IPS-18a (cell line): ENCODE measurements at regions not wholly inside any gene's neighbourhood (a gene's known extent, or its start where the extent isn't known, plus 50 kb on each side); places are given as distances from the start of the nearest gene placed in this dataset.
A peak's percentile ranks its signal among the peaks of the same experiment; 100 is the strongest.

Source experiments
- H3K27ac ChIP-seq: one replicate; pipeline ENCODE4 v1.5.1; 2013; ENCODE audit warnings: low read length
- H3K27me3 ChIP-seq: one replicate; pipeline ENCODE4 v1.6.1; 2013; ENCODE audit warnings: mild to moderate bottlenecking, low read length; ENCODE audit not compliant: control insufficient read depth, insufficient read depth
- H3K36me3 ChIP-seq: one replicate; pipeline ENCODE4 v1.6.1; 2013; ENCODE audit warnings: low read depth, low read length; ENCODE audit not compliant: control insufficient read depth
- H3K4me1 ChIP-seq: one replicate; pipeline ENCODE4 v1.6.1; 2013; ENCODE audit warnings: low read depth, low read length; ENCODE audit not compliant: control insufficient read depth
- H3K4me3 ChIP-seq: one replicate; pipeline ENCODE4 v1.5.1; 2013; ENCODE audit warnings: low read length
- H3K9ac ChIP-seq: one replicate; pipeline ENCODE4 v1.6.1; 2013; ENCODE audit warnings: mild to moderate bottlenecking, low read length, moderate library complexity
- H3K9me3 ChIP-seq: one replicate; pipeline ENCODE4 v1.6.1; 2013; ENCODE audit warnings: low read depth, low read length; ENCODE audit not compliant: control insufficient read depth

- Histone ChIP-seq H3K27me3 (no peaks in the 10 kb centered on the region), H3K4me3 (no peak overlapping the region), H3K9me3 (no peaks in the 10 kb centered on the region), H3K27ac (no peak overlapping the region), H3K9ac (no peak overlapping the region), H3K4me1 (peaks cover 20% of the 10 kb centered on the region), H3K36me3 (no peaks in the 10 kb centered on the region)
These were observed 60.0 kb upstream of the DTNA start for GRCh38 chr18:34650121-34650545.

GRCh38 chr18:34651586-34652369 is 58.3 kb upstream of the DTNA start:
- Histone ChIP-seq H3K4me3 (no peak overlapping the region), H3K36me3 (no peaks in the 10 kb centered on the region), H3K27me3 (no peaks in the 10 kb centered on the region), H3K4me1 (peaks cover 33% of the 10 kb centered on the region), H3K9ac (no peak overlapping the region), H3K27ac (no peak overlapping the region), H3K9me3 (no peaks in the 10 kb centered on the region)

- no peaks in the 10 kb centered on the region for H3K9me3 ChIP-seq
- H3K27me3 ChIP-seq: no peaks in the 10 kb centered on the region
- H3K27ac ChIP-seq: no peak overlapping the region
- H3K4me3 ChIP-seq: no peak overlapping the region
- H3K36me3 ChIP-seq: no peaks in the 10 kb centered on the region
- H3K9ac ChIP-seq: no peak overlapping the region
- peaks cover 61% of the 10 kb centered on the region for H3K4me1 ChIP-seq
These were observed 55.0 kb upstream of the DTNA start for GRCh38 chr18:34655131-34655530.

- H3K4me3 ChIP-seq: no peak overlapping the region
- H3K4me1 ChIP-seq: peaks cover 75% of the 10 kb centered on the region
- H3K36me3 ChIP-seq: no peaks in the 10 kb centered on the region
- no peaks in the 10 kb centered on the region for H3K27me3 ChIP-seq
- H3K9me3 ChIP-seq: no peaks in the 10 kb centered on the region
- no peak overlapping the region for H3K9ac ChIP-seq
- peak overlapping the region; percentile 54 for H3K27ac ChIP-seq
These were observed 52.1 kb upstream of the DTNA start for GRCh38 chr18:34657860-34658500.

GRCh38 chr18:34659579-34660517 is 50.2 kb upstream of the DTNA start:
- Histone ChIP-seq H3K9me3 (no peaks in the 10 kb centered on the region), H3K27ac (peak overlapping the region; percentile 99), H3K27me3 (no peaks in the 10 kb centered on the region), H3K4me3 (peak overlapping the region; percentile 68), H3K9ac (peak overlapping the region; percentile 86), H3K4me1 (peaks cover 69% of the 10 kb centered on the region), H3K36me3 (no peaks in the 10 kb centered on the region)
